SIG-M5 treated with dmso at 0.1 percent for 504 hours (cell line): ENCODE measurements at regions not wholly inside any gene's neighbourhood (a gene's known extent, or its start where the extent isn't known, plus 50 kb on each side); places are given as distances from the start of the nearest gene placed in this dataset.
"Not testable (repeated sequence)": the region's sequence is repeated elsewhere in the genome, so short reads cannot be mapped to it uniquely, and the experiment has no call there.

Experiments used
- DNase-seq: peaks from one replicate; lab custom pipeline; 2025; ENCODE audit not compliant: unreplicated experiment; lab: John Stamatoyannopoulos, UW

DNA sequence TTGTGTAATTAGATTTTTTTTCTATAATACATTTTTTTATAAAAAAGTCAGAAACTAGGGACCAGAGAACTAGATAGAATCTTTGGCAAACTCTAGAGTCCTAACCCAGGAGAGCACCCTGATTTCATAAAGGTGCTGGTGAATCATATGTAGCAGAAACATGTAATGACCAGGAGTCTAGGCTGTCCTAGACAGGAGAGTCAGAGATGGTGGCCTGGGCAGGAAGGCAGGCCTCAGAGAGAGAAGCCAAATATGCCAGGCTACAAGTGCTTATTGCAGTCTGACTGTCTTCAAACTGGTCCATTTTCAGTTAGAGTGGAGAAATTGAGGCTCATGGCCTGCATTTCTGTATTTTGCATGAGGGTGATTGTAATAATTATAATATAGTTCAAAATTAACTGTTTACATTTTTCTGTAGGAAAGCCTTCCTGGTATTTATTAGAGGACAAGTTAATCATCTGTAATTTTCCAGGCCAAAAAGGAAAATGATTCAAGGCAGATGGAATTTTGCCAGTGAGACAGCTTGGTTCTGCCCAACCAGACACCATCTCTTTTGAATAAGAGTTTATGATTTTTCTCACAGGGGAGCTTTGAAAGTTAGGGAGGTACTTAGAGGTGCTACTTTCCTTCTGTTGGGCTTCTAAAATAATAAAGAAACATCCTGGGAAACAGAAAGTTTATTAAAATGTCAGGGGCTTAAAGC, 129.8 kb downstream of the S1PR1 start:
- DNase-seq, result no peak

DNA sequence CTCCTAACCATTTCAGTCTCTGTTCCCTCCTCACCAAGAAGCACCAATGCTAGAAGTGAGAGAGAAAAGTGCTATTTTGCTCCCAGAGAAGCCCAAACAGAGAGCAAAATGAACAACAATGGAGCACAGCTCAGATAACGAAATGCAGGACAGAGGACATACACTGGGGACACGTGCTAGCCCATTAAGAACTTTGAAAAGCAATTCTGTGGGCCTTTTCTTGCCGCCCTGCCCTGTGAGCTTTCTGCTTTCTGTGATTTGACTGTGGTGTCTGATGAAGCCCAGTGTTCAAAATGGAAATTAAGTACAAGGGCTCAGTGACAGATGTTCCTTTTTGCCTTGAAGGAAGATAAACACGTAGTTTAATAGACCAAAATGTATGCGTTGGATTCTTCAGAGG, 130.8 kb downstream of the S1PR1 start:
- no peak for DNase-seq

DNA sequence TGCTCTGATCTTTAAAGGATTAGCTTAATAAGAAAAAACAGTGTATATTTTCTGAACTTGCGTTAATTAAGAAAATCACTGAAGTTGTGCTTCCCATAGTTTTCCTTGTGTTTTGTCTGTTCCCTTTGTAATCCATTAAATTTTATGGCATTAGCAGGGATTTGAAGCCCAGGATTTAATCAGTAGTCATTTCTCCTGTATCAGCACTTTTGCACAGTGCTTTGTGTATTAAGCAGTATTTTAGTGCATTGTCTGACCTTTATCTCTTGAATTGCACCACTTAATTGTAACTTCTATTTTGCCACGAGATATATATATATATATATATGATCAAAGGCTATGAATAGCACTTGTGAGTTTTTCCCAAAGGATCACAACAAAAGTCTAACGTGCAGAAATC, 133.7 kb downstream of the S1PR1 start:
- no peak for DNase-seq

DNA sequence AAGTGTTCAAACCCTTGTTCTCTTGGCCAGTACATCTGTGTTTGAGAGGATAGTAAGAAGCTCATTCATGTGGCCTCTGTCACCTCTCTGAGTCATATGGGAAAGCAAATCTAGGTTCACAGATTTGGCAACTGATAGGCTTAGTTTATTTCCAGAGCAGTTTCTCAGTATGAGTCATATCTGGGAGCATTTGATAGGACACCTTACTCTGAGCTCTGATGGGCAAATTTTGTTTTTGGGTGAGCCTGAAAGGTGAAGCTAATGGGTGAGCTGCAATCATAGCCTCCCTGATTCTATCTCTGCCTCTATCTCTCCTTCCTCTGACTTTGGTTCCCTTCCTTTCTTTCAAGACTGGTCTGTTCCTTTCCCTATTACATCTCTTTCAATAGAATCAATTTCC, 134.4 kb downstream of the S1PR1 start:
- no peak for DNase-seq

DNA sequence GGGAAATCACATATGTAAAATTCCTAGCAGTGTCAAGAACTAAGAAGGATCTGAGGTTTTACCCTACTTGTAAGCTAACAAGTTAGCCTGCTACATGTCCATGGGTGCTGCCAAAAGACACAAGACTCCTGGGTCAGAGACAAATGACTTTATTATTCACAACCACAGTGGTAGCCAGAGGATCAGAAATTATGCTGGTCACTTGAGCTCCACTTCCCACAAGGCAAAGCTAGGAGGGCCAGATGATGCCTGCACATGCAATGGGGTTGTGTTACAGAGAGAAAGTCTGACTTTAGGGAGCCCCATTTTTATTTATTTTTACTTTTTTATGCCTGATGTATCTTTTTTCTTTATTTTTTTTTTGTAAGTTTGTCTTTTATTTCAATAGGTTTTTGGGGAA, 136.8 kb downstream of the S1PR1 start:
- no peak for DNase-seq

DNA sequence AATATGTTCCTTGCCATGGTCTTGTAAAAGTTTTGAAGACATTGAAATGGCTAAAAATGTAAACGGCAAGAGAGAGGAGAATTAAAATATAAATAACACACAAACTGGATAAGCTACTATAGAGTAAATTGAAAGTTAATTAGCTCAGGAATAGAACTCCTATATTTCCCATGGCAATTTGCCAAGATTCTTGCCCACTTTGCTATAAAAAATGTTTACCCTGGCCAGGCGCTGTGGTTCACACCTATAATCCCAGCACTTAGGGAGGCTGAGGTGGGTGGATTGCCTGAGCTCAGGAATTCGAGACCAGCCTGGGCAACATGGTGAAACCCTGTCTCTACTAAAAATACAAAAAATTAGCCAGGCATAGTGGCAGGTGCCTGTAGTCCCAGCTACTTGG, 138.6 kb downstream of the S1PR1 start:
- not testable (repeated sequence) for DNase-seq

DNA sequence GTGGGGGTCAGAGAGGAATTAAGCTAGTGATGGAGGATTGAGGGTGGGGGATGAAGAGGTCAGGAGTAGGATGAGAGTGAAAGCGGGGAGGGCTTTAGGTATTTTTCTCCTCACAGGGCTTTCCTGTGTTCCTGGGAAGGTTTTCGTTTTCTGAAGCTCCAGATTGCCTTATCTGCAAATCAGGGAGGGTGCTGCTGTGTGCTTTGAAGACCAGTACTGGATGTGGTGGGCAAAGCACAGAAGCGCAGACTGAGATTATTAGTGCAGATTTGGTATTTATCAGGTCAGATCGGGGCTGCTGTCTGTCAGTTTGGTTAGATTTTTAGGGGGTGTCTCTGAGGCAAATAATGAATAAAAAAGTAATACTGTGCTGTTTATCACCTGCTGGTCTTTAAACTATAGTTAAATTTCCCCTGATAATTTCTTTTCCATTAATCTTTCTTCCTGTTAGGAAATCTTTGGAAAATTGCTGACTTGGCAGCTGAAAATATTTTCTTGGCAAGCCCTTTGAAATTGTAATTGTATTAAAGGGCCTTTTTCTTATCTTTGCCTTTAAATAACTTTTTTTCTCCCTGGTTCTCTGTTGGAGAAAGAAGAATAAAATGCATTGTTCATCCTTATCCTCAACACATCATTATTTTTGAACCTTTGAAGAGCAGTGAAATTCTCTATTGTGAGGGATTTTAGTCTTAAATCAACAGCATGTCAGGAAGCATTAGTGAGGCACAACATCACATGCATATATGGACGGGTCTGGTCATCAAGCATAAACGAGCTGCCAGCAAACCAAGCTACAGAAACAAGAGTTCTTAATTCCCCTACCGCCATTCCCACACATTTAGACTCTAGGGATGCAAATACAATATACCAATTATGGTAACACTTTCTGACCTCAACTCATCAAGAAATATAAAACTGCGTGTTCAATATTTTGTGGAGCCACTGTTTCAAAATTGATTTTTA, 139.6 kb downstream of the S1PR1 start:
- no peak for DNase-seq

DNA sequence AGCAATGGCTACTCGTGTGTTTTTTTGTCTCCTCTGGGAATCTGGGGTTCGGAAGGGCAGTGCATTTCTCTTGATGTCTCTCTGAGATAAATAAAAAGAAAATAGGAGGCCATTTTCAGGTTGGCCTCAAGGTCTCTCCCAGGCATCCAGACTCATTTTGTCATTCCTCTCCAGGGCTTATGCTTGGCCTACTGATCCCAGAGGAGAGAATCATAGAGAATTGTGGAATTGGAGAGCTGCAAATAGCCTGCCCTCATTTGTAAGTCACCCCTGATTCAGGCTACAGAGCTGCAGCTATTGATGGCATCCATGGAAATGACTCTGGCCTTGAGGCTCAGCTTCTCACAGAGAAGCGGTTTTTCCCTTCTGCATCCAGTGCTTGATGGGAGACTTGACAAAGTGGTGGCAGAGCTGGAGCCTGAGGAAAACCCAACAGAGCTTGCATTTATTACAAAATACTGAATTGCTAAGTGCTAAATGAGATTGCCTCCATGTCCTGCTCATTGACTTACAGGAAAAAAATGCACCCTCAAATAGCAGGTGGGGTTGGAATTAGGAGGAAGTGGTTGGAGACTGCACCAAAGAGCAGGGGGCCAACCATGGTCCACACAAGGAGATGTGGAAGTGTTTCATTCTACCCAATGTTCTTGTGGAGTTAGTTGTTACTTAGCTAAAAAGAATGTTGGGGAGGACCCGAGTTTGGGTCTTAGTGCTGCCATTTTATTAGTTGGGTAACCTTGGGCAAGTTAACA, 140.4 kb downstream of the S1PR1 start:
- DNase-seq, result no peak

DNA sequence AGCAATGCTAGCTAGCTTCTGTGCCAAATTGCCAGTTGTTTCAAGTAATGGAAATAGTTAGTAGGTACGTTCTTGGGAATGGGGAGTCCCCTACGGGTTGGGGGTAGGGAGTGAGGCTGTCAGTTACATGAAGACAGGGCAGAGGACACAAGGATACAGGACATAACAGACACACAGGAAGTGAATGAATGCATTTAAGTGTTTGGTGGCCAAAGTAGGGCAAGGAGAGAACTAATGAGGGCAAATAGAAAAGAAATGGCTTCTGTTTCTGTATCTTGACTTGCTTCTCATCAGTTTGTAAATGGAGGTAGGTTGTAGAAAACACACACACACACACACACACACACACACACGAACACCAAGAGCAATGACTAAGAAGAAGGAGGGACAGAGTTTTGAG, 142.2 kb downstream of the S1PR1 start:
- no peak for DNase-seq

DNA sequence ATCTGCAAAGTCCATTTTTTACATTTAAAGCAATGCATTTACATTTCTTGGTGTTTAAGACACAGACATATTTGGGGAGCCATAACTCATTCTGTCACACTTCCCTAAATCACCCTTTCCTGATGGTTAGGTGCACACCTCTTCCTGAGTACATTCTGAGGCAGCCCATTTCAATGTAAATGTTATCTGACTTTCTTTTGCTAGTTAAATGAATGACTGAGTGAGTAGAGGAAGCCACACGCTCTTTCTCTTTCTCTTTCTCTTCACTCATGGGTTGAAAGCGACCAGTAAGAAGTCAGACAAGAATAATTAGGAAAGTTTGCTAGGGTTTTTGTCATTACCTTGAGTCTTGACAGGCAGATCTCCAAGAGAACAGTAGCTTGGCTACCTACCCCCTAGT, 143.1 kb downstream of the S1PR1 start:
- no peak for DNase-seq

DNA sequence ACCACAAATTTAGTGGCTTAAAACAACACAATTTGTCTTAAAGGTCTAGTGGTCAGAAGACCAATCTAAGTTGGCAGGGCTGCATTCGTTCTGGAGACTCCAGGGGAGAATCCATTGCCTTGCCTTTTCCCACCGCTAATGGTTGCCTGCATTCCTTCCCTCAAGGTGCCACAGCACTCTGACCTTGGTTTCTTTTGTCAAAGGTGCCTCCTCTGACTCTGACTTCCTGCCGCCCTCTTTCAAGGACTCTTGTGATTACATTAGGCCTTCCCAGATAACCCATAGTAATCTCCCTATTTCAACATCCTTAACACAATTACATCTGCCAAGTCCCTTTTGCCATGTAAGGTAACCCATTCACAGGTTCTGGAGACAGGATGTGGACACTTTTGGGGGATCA, 145.3 kb downstream of the S1PR1 start:
- DNase-seq, result no peak

DNA sequence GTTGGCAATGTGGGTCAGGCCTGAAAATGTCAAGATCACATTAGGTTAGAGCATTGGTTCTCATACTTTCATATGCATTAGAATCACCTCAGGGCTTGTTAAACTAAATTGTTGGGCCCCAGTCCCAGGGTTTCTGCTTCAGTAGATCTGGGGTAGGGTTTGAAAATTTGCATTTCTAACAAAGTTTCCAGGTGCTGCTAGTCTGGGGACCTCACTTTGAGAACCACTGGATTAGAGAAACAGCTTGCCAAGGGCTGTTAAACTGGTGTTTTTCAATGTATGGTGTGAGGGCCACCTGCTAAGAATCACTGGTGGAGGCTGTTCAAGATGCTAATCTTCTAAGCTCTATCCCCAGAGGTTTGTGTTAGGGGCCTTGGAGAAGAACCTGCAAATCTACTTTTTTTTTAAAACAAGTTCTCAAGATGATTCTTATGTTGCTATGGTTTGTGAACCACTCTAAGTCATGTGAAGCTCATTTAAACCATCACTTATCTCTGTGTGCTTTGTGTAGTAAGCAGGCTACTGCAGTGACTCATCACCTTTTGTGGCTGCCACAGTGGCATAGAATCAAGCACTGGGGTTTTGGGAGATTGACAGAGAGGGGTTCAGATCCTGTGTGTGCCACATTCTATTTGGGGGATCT, 152.2 kb downstream of the S1PR1 start:
- no peak for DNase-seq

DNA sequence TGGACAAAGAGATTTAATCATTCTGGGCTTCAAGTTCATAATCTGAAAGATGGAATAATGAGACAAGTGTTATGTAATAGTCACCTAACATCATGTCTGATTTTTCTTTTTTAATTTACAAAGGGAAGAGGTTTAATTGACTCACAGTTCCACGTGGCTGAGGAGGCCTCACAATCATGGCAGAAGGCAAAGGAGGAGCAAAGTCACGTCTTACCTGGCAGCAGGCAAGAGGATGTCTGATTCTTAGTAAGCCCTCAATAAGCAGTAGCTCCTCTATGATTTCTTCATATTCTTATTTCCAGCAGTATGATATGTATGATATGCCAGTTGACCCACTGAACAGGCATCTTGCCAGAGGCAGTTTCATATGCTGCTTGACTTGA, 152.7 kb downstream of the S1PR1 start:
- no peak for DNase-seq

DNA sequence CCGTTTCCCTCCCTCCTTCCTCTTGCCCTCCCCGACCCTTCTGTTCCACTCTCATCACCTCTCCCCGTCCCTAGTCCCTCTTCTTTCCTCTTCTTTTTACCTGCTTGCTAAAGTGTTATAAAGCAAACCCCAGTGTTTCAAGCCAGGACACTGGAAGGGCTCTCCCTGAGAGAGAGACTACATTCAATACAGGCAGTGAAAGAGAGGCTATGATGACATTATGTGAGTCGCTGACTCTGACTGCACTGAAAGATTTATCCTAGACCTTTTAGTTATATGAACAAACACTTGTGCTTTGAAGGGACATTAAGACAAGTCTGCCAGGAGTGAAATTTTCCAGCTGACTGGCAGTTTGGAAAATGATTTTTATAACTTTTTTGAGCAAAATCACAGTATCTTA, 155.7 kb downstream of the S1PR1 start:
- no peak for DNase-seq

DNA sequence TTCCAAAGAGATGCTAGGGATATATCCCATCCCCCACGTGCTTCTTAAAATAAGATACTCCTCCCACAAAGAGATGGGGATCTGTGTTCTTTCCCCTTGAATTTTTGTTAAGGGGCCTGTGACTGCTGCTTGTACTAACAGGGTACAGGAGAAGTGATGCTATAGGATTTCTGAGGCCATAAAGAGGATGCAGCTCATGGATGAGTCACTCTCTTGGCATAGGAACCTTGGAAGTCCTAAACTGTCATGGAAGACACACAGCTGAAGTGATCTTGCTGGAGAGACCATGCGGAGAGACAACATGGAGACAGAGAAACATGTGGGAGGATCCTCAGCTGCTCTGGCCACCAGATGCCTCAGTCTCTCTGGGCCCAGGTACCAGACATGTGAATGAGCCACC, 157.2 kb downstream of the S1PR1 start:
- no peak for DNase-seq

DNA sequence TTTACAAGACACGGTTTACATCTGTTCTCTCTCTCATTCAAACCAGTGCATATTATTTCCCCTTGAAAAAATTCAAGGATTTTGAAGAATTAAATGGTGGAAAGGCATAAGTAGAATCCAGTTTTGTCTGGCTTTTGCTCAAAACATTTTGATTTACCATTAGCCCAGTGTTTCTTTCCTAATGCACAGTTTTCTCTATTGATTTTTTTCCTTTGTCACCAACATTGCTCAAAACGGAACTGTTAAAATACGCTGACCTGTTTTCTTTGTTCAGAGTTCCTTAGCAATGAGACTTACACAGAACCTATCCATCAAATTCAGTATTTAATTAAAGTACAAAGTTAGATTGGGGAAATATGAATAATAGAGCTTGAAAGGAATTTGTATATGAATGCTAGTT, 162.4 kb downstream of the S1PR1 start:
- no peak for DNase-seq

DNA sequence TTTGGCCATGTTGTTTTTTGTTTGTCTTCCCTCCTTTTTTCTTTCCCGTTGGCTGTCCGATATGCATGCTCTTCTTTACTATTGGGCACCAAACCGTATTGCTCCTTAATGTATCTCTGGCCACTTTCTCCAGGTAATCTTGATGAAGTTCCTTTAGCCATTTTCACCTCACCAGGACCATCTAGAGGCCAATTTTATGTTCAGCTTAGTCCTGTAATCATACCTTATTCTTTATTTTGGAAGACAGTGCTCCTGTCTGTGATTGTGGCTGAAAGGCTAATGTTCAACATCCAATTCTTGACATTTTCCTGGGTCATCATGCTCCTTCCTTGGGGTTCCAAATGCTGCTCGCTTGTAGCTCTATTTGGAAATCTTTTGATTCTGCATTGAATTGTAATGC, 169.5 kb downstream of the S1PR1 start:
- DNase-seq, result no peak

DNA sequence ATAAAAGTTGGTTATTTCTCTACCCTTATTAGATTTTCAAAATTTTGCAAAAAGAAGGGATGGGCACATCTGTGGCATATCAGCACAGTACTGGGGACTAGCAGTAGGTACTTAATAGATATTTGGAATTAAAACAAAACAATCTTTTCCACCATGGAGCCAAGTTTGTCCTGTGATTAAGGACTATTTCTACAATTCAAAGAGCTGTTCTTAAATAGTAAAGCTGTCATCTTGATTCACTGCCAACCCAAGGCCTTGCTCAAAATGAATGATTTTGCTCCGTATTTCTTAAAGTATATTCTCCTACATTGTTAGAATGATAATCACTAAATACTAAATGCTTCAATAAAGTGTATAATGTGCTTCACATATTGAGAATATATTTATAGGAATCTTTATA, 169.9 kb downstream of the S1PR1 start:
- DNase-seq, result no peak

DNA sequence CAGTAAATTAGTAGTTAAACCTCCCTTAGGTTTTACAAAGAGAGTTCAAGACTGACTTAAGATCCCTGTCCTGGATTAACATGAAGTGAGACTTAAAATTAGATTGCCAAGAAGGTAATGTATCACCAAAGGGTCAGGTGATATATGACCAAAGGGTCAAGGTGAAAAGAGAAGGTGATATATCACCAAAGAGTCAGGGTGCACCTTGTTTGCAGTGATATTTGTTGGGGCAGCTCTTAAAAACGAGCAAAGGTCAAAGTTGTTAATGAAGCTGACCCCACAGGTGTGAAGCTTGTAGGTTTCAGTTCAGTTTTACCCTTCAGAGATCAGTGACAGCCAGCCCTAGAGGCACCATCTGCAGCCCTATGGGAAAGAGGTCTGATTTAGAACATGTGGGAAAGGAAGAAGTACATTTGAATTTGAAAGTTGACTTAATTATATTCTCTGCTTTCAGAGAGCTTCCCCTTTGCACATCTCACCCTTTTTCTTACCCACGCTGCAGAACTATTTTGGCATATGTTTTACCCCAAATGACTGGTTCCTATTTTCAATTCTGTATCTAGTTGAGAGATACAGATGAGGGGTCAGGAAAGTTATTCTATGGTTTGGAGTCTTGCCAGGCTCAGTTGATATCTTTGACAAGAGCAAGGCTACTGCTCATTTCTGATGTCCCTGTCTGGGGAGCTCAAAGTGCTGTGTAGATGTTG, 170.8 kb downstream of the S1PR1 start:
- DNase-seq, result no peak

DNA sequence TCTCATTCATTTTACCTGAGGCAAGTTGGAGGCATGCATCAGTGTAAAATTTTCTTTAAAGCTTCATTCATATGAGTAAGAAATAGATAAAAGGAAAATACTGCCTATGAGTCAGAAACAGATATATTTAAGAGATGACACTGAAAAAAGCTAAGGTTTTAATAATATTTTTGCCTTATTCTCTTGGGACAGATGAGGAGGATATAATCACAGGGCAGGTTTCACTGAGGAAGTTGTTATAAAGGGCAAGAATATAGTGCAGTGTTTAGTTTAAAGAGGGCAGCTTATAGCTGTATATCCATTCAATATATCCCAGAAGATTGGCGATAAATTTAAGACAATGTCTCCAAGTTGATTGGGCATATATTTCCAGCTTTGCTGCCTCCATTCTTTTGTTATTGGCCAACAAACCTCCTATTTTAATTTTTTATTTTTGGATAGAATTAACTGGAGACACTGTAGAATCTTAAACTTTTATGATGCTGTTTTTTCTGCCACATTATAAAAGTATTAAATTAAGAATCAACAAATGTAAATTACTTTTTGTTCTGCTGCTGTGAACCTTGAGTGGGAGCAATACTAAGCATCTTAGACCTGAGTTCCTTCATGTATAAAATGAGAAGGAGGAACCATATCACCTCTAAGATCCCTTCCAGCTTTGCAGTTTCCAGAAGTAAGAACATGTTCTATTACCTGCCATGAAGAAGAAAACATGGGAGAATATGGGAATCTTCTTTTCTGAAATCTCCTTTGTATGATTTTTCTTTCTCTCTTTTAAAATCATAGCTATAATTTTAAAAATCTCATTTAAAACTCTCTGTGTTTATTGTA, 171.6 kb downstream of the S1PR1 start:
- DNase-seq, result no peak
